C4-2B (cell line): ENCODE measurements at regions not wholly inside any gene's neighbourhood (a gene's known extent, or its start where the extent isn't known, plus 50 kb on each side); places are given as distances from the start of the nearest gene placed in this dataset.

Source experiments
- CTCF ChIP-seq: fragments of 450-650 bp; conservative IDR thresholded peaks from 2 replicates; pipeline ENCODE4 v1.5.1; 2017; ENCODE audit warnings: mild to moderate bottlenecking
- ZFX ChIP-seq: fragments of 450-650 bp; IDR thresholded peaks from 2 replicates; pipeline ENCODE4 v1.6.1; 2017

- no peak for TF ChIP-seq CTCF
- TF ChIP-seq ZFX = no peak
Observed at GRCh38 chr14:34233619-34234018, 228.4 kb downstream of the SPTSSA start.
